ENCODE measurements at regions not wholly inside any gene's neighbourhood (a gene's known extent, or its start where the extent isn't known, plus 50 kb on each side); places are given as distances from the start of the nearest gene placed in this dataset.
"Not testable (repeated sequence)": the region's sequence is repeated elsewhere in the genome, so short reads cannot be mapped to it uniquely, and the experiment has no call there.

- no peak for DNase-seq (ENCODE audit: low read depth)
Observed at GRCh38 chr12:89846473-89847055, 137.9 kb upstream of the ATP2B1 start.

DNA sequence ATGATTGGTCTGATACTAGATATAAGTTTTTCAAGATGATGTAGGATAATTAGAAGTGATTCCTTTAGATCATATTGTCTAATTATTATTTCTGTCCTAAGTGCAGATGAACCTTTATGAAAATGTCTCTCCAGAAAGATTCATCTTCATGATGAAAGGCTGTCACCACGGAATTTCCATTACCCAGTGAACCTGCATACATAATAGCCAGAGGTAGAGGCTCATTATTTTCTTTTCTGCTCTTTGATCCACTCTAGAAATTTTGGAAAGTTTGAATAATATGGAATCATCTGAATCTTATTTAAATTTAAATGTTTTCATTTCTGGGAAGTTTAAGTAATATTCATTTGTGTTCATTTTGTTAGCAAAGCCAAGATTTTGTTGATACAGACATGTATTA, 137.1 kb upstream of the ATP2B1 start:
- no peak for DNase-seq (ENCODE audit: low read depth)

GRCh38 chr12:89845366-89845765, 136.7 kb upstream of the ATP2B1 start:
- DNase-seq (ENCODE audit: low read depth): no peak

DNA sequence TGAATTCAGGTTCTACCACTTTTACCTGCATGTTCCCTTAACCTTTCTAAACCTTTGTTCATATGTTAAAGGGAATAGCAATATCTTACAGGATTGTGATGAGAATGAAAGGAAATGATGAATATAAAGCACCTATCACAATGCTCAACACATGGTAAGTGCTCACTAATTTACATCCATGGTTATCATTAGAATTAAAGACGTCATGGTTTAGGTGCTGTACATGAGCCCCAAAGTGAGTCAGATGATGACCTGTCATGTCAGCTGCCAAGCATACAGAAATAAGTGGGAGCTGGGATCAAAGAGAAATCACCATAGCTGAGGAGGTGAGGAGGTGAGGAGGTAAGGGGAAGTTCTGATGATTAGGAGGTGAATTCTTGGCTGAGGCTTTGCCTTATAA, 135.9 kb upstream of the ATP2B1 start:
- no peak for DNase-seq (ENCODE audit: low read depth)

- no peak for DNase-seq (ENCODE audit: low read depth)
Observed at GRCh38 chr12:89840162-89840922, 131.7 kb upstream of the ATP2B1 start.

- DNase-seq (ENCODE audit: low read depth): no peak
Observed at GRCh38 chr12:89839444-89839843, 130.8 kb upstream of the ATP2B1 start.

DNA sequence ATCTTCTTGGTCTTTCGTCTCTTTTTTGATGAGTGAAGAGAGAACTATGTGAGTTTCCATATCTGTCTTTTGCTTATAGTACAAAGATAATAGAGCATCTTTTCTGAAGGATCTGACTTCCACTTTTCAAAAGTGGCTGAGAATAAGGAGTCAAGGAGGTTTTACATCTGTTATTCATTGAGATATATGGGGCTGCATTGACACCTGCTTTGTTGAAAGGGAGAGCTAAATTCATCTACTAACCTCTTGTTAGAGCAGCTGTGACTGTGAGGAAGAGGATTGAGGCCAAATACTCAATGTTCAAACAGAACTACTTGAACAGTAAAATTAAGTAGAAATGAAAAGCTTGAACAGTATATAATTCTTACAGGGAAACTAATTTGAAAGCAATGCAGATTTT, 130.2 kb upstream of the ATP2B1 start:
- DNase-seq (ENCODE audit: low read depth): no peak

DNA sequence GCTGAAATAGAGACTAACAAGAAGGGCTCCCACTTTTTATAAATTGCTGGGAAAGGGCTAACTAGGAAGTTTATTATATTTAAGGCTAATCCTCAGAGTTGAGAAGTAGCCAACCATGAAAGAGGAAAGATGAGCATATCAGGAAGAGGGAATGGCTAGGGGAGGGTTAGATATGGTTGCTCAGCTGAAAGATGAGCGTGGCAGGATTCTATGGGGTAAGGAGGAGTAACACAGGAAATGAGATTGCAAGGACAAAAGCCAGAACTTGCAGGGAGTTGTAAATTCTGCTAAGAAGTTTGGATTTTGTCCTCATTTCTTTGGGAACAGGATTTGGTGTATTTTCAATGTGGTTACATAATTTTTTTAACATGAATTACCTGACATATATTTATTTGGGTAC, 127.4 kb upstream of the ATP2B1 start:
- no peak for DNase-seq (ENCODE audit: low read depth)

GRCh38 chr12:89834676-89835075, 126.0 kb upstream of the ATP2B1 start:
- DNase-seq (ENCODE audit: low read depth): no peak

DNA sequence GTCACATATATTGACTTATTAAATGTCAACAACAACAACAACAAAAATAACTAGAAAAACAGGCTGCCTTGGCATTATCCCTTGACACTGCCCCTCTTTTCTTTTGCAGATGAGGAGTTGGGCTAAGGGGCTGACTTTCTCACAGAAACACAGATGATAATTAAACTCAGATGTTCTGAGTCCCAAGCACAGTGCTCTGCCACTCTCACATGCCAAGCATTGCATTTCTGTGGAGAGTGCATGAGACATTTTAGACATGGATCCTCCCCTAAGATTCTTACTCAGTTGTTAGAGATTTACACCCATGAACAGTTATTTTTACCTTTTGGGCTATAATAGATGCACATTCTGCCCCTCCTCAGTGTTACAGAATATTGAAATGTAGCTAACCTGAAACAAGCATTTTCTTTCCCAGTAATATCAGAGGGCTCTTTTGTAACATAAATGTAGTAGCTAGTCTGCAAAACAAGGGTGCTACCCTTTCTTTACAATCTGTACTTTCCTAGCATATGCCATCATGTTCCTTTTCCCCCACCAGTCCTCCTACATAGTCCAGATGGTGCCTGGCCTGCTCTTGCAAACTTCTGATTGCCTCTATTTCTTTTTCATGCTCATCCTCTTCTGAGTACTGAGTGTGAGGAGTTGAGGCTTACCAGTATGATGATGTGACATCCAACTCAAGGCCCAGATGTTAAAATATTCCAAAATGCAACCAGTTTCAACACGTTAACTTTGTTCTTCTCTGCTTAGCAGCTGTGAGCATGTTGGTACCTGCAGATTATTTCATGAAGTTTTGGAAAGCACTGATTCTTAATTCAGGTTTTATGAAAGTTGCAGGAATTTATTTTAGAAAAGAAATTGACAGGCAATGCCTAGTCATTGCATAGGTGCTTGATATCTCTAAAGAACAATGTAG, 125.0 kb upstream of the ATP2B1 start:
- no peak for DNase-seq (ENCODE audit: low read depth)

- no peak for DNase-seq (ENCODE audit: low read depth)
Observed at GRCh38 chr12:89832336-89832735, 123.7 kb upstream of the ATP2B1 start.

DNA sequence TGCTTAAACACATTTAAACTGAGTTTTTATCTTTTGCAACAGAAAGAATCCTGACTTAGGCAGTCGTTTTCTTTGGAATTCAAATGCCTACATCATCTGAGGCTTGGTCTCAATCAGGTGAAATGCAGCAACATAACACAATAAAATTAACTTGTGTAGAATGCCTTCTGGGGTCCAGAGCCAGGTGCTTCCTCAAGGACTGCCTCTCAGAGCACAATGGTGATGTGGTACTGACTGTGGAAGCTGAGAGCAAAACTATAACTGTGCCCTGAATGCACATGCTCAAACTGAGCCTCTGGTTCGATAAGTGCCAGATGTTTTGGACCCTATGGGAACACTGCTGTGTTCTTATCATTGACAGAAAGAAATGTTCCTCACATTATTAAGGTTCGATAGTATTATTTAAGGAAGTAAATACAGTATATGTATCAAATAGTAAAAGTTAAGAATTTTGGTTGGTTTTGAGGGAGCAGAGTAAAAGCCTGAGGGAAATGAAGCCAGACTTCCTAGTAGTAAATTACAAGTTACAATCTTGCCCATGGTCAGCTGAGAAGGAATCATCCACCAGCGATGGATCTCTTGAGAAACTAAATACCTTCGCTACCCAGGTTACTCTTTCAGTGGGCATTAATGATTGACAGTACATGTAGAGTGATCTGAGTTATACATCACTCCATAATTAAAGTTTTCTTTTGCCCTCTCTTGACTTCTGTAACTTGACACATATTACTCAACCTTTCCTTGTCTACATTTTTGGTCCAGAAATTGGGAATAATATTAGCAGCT, 122.9 kb upstream of the ATP2B1 start:
- no peak for DNase-seq (ENCODE audit: low read depth)

DNA sequence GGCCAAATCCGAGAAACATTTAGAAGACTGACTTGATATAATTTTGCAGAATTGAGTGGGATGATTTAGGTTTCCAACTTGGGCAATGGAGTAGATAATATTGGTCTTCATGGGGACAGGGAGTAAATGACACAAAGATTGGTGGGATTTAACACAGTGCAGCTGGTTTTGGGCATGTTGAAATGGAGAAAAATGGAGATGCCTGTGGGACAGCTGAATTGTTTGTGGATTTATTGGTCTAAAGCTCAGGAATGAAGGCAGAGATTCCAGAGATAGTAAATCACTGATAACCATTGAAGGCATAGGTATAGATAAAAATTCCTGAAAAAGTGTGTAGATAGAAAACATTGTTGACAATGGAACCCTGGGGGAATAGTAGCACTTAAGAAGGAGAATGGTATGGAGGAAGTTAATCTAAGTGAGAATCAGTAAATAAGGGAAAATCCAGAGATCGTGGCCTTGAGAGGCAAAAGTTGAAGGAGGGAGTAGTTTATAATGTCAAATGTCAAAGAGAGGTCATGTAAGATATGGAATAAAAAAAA, 120.9 kb upstream of the ATP2B1 start:
- DNase-seq (ENCODE audit: low read depth): no peak

DNA sequence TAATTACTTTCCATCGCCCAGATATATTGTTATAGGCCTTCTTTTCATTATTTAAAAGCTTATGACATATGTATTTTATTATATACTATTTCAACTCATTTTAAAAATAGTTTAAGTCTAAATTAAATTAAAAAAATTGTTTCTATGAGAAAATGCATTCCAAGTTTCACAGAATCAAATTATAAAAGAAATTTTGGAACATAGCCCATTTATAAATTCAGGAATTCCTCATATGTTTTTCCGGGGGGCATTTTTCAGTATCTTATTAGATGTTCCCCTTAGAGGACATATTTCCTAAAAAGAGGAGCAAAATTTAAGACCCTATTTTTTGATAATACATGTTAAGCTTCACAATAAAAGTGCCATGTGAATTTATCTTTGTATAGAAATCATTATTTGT, 119.9 kb upstream of the ATP2B1 start:
- no peak for DNase-seq (ENCODE audit: low read depth)

- DNase-seq (ENCODE audit: low read depth): no peak
Observed at GRCh38 chr12:89827592-89827991, 119.0 kb upstream of the ATP2B1 start.

DNA sequence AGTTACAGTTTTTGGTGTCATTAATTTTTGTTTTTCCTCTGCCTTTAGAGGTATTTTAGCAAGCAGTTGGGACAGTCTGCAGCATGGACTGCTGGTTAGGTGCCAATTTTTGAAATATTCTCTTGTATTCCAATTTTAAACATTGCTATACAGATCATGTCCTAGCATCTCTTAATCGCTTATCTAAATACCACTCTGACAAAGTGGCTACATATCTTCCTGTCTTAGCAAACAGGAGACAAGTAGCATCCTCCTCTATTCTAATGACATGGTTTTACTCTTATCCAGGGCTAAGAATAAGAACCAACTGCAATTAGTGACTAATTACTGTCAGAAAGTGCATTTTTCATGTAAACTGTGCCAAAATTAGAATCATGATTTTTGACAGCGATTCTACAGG, 117.8 kb upstream of the ATP2B1 start:
- DNase-seq (ENCODE audit: low read depth): no peak

DNA sequence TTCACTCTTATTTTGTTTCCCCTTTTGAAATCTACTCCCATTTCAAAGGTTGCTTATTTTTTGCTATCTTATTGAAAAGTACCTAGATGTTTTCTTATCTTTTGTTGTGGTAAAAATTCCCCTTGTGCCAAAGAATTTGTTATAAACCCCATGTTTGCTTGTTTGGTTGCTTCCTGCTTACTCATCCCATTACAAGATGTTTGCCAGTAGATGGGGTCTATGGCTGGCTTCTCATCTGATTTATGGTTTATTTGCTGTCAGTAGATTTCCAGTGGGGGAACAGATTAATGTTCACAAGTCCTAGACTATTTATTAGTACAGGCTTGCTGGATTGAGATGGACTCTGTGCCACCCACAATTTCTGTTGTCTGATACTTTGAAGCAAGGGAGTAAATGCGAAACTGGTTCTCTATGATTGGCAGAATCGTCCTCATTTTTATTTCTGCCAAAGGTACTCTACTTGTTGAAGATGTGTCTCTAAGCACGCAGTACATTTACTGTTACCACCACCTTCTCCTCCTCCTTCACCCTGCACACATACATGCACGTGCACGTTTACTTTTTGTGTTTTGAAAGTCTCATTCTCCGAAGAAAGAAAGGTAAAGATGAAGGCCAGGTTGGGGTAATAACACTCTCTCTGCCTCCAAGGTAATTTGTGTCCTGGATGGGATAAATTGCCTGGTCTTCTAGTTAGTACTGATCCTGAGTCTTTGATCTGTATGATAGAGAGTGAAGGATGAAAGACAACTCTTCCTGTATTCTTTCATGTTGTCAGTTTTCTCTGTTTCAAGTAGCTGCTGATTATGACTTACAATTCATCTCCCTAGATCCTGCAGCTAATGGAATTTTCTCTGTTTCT, 117.2 kb upstream of the ATP2B1 start:
- DNase-seq (ENCODE audit: low read depth): no peak

- DNase-seq (ENCODE audit: low read depth): no peak
Observed at GRCh38 chr12:89824822-89825221, 116.2 kb upstream of the ATP2B1 start.

DNA sequence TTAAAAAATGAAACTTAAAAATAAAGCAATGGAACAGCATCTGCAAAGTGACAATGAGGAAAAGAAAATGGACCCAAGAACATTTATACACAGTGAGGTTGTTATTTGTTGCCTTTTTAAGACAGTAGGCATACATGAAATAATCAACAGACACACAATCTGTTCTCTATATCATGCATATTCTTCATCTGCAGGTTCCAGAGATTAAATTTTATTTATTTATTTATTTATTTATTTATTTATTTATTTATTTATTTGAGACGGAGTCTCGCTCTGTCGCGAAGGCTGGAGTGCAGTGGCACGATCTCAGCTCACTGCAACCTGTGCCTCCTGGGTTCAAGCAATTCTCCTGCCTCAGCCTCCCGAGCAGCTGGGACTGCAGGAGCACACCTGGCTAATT, 114.4 kb upstream of the ATP2B1 start:
- DNase-seq (ENCODE audit: low read depth): not testable (repeated sequence)

GRCh38 chr12:89821896-89822295, 113.3 kb upstream of the ATP2B1 start:
- no peak for DNase-seq (ENCODE audit: low read depth)

Data from stimulated activated CD8-positive, alpha-beta memory T cell treated with anti-CD3 and anti-CD28 coated beads, Interleukin-15, amount 100 ng/mL, for 1 hour (primary cell).